Esophagus muscularis mucosa (tissue), 4 donors: ENCODE measurements at regions not wholly inside any gene's neighbourhood (a gene's known extent, or its start where the extent isn't known, plus 50 kb on each side); places are given as distances from the start of the nearest gene placed in this dataset.

Experiments
- DNase-seq: peaks from one replicate; pipeline ENCODE4 v3.0.0-alpha.2; 2017; ENCODE audit errors: extremely low spot score
- H3K27ac ChIP-seq, 4 donors: fragments of 200-600 bp; sonication (generic); replicated peaks in 1 of 4; 1 replicate in 3 of 4; 2 replicates in 1 of 4; pipeline ENCODE4 v1.5.1; 2016 to 2019; ENCODE audit warnings: mild to moderate bottlenecking in 1 of 4
- H3K27me3 ChIP-seq, 4 donors: fragments of 200-600 bp; sonication (generic); one replicate each; pipeline versions ENCODE4 v1.5.1 to v1.6.0; 2016 to 2019
- H3K36me3 ChIP-seq, 4 donors: fragments of 200-600 bp; sonication (generic); one replicate each; pipeline ENCODE4 v1.5.1; 2016 to 2019
- H3K4me1 ChIP-seq, 4 donors: fragments of 200-600 bp; sonication (generic); one replicate each; pipeline ENCODE4 v1.5.1; 2016 to 2019
- H3K4me3 ChIP-seq, 4 donors: fragments of 200-600 bp; sonication (generic); 1 replicate in 2 of 4; 2 replicates in 2 of 4; pipeline ENCODE4 v1.5.1; 2016 to 2019; ENCODE audit warnings: mild to moderate bottlenecking in 4 of 4, moderate library complexity in 1 of 4
- H3K9me3 ChIP-seq, 4 donors: fragments of 200-600 bp; sonication (generic); 1 replicate in 3 of 4; 2 replicates in 1 of 4; pipeline ENCODE4 v1.5.1; 2016 to 2019
- EP300 ChIP-seq: sonication (generic); formaldehyde crosslinking; IDR thresholded peaks from one replicate; pipeline ENCODE4 v1.6.1; 2017; ENCODE audit warnings: antibody characterized with exemption
- POLR2A ChIP-seq: fragments of 450-650 bp; IDR thresholded peaks from one replicate; pipeline ENCODE4 v1.6.1; 2017; ENCODE audit warnings: antibody characterized with exemption, moderate library complexity, mild to moderate bottlenecking, low read depth
- POLR2AphosphoS5 ChIP-seq, 2 donors: sonication (generic); formaldehyde crosslinking; IDR thresholded peaks; one replicate each; pipeline ENCODE4 v1.6.1; 2017; ENCODE audit warnings: antibody characterized with exemption in 2 of 2
- WGBS: methylation state at CpG from one replicate; pipeline ENCODE4 v1.1.5; 2018; 5-methylcytosine and 5-hydroxymethylcytosine counted together
- intact Hi-C: fragments of 100-400 bp; cut with DNase I; formaldehyde crosslinking; loops from one replicate; pipeline ENCODE4 v1.15.1; 2023
- TF ChIP-seq, protein P1 (sequence below), 3 experiments: fragments of 200-600 bp in 2 of 3; fragments of 450-650 bp in 1 of 3; sonication (generic) in 2 of 3; IDR thresholded peaks; one replicate each; pipeline ENCODE4 v1.5.1; 2017 to 2019; ENCODE audit warnings: antibody characterized with exemption in 3 of 3, mild to moderate bottlenecking in 2 of 3, moderate library complexity in 1 of 3

DNA sequence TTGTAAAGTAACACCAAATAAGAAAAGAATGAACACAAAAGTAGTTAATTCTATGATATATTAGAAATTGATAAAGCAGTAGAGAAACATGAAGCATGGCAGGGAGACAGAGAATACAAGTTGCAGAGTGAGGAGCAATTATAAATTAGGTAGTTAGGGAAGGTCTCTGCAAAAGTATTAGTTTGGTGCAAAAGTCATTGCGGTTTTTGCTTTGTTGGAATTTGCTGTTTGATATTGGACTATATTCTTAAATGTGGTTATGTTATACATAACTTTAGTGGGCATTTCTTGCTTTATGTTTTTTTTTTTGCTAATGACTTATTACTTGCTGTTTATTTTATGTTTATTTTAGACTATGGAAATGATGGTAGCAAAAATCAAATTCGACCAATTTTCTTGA lies 402.2 kb downstream of the SFMBT2 start:
- WGBS, result 84% methylated on average over 2 of the region's 2 CpGs
- Histone ChIP-seq H3K27me3 (no peaks in the 10 kb centered on the region), H3K9me3 (no peaks in the 10 kb centered on the region), H3K36me3 (no peaks in the 10 kb centered on the region), H3K4me1 (no peaks in the 10 kb centered on the region), H3K27ac (no peak overlapping the region), H3K4me3 (no peak overlapping the region)
- intact Hi-C loops, result no loop called here
- no peak for DNase-seq
- TF ChIP-seq POLR2A (no peak), EP300 (no peak)
- TF ChIP-seq, protein P1, sequence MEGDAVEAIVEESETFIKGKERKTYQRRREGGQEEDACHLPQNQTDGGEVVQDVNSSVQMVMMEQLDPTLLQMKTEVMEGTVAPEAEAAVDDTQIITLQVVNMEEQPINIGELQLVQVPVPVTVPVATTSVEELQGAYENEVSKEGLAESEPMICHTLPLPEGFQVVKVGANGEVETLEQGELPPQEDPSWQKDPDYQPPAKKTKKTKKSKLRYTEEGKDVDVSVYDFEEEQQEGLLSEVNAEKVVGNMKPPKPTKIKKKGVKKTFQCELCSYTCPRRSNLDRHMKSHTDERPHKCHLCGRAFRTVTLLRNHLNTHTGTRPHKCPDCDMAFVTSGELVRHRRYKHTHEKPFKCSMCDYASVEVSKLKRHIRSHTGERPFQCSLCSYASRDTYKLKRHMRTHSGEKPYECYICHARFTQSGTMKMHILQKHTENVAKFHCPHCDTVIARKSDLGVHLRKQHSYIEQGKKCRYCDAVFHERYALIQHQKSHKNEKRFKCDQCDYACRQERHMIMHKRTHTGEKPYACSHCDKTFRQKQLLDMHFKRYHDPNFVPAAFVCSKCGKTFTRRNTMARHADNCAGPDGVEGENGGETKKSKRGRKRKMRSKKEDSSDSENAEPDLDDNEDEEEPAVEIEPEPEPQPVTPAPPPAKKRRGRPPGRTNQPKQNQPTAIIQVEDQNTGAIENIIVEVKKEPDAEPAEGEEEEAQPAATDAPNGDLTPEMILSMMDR (IDR thresholded peaks at IDR 0.05), result no peak

DNA sequence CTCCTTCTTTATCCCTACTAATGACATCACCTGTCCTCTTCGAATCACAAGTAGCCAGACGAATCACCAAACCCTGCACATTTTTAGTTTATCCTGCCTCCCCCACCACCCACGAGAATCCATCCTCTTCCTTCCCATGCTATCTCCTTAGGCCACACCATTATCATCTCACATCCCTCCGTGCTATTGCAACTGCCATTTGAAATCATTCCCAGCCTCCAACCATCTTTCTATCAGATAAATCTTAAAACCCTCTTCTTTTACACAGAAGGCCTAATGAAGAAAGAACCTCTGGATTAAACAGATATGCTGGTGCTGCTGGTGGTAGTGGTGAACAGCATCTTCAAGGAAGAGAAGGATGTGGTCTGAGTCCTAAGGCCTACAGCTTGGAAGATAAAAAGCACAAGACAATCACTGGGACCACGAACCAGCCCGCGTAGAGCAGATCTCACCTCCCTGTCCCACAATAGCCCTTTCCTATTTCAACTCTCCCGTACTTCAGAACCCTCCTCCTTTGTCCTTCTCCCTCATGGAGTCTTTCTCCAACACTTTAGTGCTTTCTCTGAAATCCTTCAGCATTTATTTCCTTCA lies 403.1 kb downstream of the SFMBT2 start:
- 77% methylated on average over 8 of the region's 8 CpGs for WGBS
- intact Hi-C loops, result no loop called here
- Histone ChIP-seq H3K36me3 (no peaks in the 10 kb centered on the region), H3K9me3 (no peaks in the 10 kb centered on the region), H3K27ac (no peak overlapping the region), H3K4me3 (no peak overlapping the region), H3K27me3 (no peaks in the 10 kb centered on the region), H3K4me1 (no peaks in the 10 kb centered on the region)
- DNase-seq, result no peak
- TF ChIP-seq, protein P1 (IDR thresholded peaks at IDR 0.05), result no peak
- TF ChIP-seq POLR2A (no peak), POLR2AphosphoS5 (IDR thresholded peaks at IDR 0.05) (no peak), EP300 (no peak)

DNA sequence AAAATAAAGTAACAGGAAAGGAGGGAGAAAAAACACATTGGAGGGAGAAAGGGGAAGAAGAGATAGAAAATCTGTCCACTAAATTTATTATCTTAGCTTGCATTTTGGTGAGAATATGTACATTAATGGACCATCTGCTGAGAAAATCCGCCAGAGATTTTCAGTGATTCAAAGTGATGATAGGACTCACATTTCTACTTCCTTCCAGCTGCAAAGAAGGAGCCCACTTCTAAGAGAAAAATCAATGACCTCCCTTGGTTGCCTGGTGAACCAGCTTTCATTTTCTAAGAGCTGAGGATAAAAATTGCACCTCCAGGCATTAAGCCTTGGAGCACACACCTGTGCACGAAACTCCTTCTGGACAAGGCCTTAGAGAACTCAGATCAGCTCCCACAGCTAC lies 404.3 kb downstream of the SFMBT2 start:
- H3K4me3 ChIP-seq, result no peak overlapping the region
- no peak for DNase-seq
- no peaks in the 10 kb centered on the region for H3K36me3 ChIP-seq
- TF ChIP-seq, protein P1 (IDR thresholded peaks at IDR 0.05), result no peak
- TF ChIP-seq POLR2A (no peak), EP300 (no peak), POLR2AphosphoS5 (IDR thresholded peaks at IDR 0.05) (no peak)
- WGBS, result 74% methylated on average over 2 of the region's 2 CpGs
- H3K9me3 ChIP-seq, result no peaks in the 10 kb centered on the region
- no peak overlapping the region for H3K27ac ChIP-seq
- no peaks in the 10 kb centered on the region for H3K4me1 ChIP-seq
- intact Hi-C loops, result no loop called here
- no peaks in the 10 kb centered on the region for H3K27me3 ChIP-seq

DNA sequence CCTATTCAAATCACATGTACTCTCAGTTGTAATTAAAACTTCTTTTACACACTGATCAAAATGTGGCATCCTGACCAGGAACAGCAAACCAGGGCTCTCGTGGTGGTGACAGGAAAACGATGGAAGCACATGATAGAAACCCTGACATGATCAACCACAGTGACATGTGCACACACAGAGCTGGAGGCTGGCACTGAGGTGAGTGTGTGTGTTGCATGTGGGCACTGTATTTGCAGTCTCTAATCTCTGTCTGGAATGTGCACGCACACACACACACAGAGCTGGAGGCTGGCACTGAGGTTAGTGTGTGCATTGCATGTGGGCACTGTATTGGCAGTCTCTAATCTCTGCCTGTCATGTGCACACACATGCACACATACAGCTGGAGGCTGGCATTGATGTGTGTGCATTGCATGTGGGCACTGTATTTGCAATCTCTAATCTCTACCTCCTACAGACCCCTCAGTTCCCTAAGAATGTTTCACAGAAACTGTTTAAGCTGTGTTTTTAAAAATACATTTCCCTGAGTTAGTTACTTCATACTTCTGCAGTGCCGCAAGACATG lies 406.9 kb downstream of the SFMBT2 start:
- Histone ChIP-seq H3K4me1 (no peaks in the 10 kb centered on the region), H3K9me3 (no peaks in the 10 kb centered on the region), H3K36me3 (no peaks in the 10 kb centered on the region), H3K27me3 (peaks cover 0 to 6% (median 0%) of the 10 kb centered on the region in 4 donors), H3K27ac (no peak overlapping the region), H3K4me3 (no peak overlapping the region)
- WGBS, result 77% methylated on average over 4 of the region's 4 CpGs
- intact Hi-C loops, result no loop called here
- DNase-seq, result no peak
- no peak for TF ChIP-seq EP300
- no peak for TF ChIP-seq POLR2A
- TF ChIP-seq, protein P1 (IDR thresholded peaks at IDR 0.05), result no peak
- TF ChIP-seq POLR2AphosphoS5 (IDR thresholded peaks at IDR 0.05), result no peak

DNA sequence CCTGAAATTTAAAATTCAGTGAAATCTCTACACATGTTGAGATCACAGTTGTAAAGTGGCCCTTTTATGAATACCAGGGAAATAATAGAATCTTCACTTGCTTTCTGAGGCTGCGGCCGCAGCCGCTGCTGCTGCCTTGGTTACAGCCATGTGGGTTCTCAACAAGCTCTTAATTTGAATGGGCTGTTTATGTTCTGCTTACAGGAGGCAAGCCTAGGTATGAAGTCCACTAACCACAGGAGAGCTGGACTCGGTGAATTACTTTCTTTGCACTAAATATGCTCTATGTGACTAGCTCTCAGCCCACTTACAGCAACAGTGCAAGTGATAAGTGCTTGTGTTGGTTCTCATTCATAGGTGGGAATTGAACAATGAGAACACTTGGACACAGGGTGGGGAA lies 410.8 kb downstream of the SFMBT2 start:
- no peak for DNase-seq
- TF ChIP-seq, protein P1 (IDR thresholded peaks at IDR 0.05), result no peak
- TF ChIP-seq POLR2A (no peak), POLR2AphosphoS5 (IDR thresholded peaks at IDR 0.05) (no peak), EP300 (no peak)
- H3K36me3 ChIP-seq, result no peaks in the 10 kb centered on the region
- no peak overlapping the region for H3K27ac ChIP-seq
- WGBS, result 82% methylated on average over 4 of the region's 4 CpGs
- no peaks in the 10 kb centered on the region for H3K4me1 ChIP-seq
- intact Hi-C loops, result no loop called here
- no peaks in the 10 kb centered on the region for H3K9me3 ChIP-seq
- H3K4me3 ChIP-seq, result no peak overlapping the region
- H3K27me3 ChIP-seq, result peaks cover 0 to 6% (median 0%) of the 10 kb centered on the region in 4 donors
